ENCODE measurements at regions not wholly inside any gene's neighbourhood (a gene's known extent, or its start where the extent isn't known, plus 50 kb on each side); places are given as distances from the start of the nearest gene placed in this dataset.

DNA sequence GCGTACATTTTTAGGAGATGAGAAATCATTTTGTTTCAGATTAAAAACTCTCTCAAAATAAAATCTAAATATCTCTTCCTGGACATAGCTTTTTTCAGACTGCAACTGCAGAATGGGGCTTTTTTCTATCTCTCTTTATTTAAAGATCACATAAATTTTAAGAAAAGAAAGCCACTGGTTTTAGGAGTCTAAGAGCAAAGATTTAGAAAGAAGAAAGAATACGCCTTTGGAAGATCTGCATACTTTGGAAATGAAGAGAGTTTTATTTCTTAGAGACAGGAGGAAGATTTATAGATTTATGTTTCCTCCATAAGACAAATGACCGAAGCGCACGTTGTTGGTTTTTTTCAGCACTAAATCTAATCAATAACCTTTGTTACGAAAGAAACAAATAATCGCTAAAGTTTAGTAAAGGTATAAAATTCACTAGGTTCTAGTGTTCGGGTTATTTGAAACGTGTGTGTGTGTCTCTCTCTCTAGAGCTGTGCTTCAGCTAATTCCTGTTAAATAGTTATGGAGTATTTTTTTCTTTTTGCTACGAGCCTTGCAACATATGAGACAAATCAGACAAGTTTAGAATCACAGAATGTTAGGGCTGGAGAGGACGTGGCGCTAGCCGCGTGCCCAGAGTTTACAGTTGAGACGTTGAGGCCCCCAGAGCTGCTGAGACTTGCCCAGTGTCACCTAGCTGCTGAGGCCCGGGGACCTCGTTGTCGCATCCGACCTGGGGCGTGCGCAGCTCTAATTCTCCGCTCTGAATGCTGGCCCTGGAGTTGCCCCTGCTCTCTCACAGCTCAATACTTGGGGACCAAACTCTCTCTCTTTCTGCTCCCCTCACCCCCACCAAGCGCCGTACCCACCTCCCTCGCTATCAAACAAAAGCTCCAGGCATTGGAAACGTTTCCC is 69.9 kb downstream of the CTAGE1 start:
- H3K4me3 ChIP-seq: peak overlapping the region; percentile 78
- peak overlapping the region; percentile 94 to 98 for H3K27ac ChIP-seq
- H3K4me1 ChIP-seq (ENCODE audit: control insufficient read depth in 1 of 2, low read depth in 2 of 2): peaks cover 21 to 53% of the 10 kb centered on the region in 2 donors
- ATAC-seq (ENCODE audit: insufficient number of reproducible peaks, low FRiP score, low read depth) (peak; percentile 5), DNase-seq (ENCODE audit: low spot score) (no peak)
- H3K36me3 ChIP-seq: no peaks in the 10 kb centered on the region
- no peaks in the 10 kb centered on the region for H3K9me3 ChIP-seq
- TF ChIP-seq, protein P1, sequence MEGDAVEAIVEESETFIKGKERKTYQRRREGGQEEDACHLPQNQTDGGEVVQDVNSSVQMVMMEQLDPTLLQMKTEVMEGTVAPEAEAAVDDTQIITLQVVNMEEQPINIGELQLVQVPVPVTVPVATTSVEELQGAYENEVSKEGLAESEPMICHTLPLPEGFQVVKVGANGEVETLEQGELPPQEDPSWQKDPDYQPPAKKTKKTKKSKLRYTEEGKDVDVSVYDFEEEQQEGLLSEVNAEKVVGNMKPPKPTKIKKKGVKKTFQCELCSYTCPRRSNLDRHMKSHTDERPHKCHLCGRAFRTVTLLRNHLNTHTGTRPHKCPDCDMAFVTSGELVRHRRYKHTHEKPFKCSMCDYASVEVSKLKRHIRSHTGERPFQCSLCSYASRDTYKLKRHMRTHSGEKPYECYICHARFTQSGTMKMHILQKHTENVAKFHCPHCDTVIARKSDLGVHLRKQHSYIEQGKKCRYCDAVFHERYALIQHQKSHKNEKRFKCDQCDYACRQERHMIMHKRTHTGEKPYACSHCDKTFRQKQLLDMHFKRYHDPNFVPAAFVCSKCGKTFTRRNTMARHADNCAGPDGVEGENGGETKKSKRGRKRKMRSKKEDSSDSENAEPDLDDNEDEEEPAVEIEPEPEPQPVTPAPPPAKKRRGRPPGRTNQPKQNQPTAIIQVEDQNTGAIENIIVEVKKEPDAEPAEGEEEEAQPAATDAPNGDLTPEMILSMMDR (IDR thresholded peaks at IDR 0.05): no peak
- H3K27me3 ChIP-seq (replicated peaks; ENCODE audit: insufficient read depth): no peaks in the 10 kb centered on the region

DNA sequence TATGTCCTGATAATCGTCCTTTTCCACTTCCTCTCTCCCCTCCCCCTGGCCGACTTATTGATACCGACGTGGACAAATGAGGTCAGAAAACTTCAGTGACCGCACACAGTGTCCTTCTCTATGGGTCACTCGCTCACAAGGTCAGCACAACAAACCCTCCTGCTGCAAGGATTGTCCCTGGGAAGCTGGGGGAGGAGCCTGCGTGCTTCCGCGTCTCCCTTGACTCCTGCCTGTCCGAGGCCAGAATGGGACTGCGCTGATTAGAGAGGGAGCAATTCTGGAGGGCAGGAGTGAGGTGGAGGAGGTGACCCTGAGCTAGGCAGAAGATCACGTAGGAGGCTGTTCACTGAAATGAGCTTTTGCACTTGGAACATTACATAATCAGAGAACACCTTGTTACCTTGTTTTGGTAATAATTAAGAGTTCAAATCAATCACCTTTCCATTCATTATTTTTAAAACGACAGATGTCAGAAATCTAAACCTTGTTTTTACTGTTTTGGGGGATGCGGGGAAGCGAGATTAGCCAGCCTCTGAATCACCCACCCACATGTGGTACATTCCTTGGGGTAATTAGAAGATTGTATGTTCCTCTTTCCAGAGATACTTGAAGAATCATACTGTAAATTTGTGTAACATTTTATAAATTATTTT is 70.6 kb downstream of the CTAGE1 start:
- ATAC-seq (ENCODE audit: insufficient number of reproducible peaks, low FRiP score, low read depth) (no peak), DNase-seq (ENCODE audit: low spot score) (peak; percentile 41)
- Histone ChIP-seq H3K4me1 (ENCODE audit: control insufficient read depth in 1 of 2, low read depth in 2 of 2) (peaks cover 21 to 60% of the 10 kb centered on the region in 2 donors), H3K4me3 (peak overlapping the region; percentile 78), H3K27ac (peak overlapping the region; percentile 94 to 98), H3K36me3 (no peaks in the 10 kb centered on the region), H3K9me3 (no peaks in the 10 kb centered on the region), H3K27me3 (replicated peaks; ENCODE audit: insufficient read depth) (no peaks in the 10 kb centered on the region)
- TF ChIP-seq, protein P1 (IDR thresholded peaks at IDR 0.05): no peak

DNA sequence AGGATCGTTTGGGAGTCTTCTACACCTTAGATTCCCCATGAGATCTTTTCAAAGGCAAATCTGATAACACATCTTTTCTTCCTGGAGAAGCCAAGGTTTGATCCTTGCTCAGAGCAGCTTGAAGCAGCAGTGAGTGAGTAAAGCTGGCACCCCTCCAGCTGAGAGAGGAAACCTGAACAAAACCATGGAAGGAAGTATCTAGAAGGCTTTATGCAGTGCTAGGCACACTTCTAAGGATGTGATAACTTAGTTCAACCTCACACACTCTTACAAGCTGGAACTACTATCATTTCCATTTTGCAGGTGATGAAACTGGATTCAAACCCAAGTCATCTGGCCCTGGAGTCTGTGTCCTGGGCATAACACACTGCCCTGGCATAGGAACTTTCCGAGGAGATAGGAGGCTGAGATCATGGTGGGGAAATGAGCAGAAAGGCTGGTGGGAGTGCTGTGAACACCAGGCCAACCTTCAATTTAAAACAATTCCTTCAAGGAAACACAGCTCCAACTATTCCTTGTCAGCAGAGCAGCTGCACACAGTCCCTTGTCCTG is 71.2 kb downstream of the CTAGE1 start:
- peak overlapping the region; percentile 78 for H3K4me3 ChIP-seq
- no peaks in the 10 kb centered on the region for H3K36me3 ChIP-seq
- ATAC-seq (ENCODE audit: insufficient number of reproducible peaks, low FRiP score, low read depth) (no peak), DNase-seq (ENCODE audit: low spot score) (peak; percentile 60)
- H3K27me3 ChIP-seq (replicated peaks; ENCODE audit: insufficient read depth): no peaks in the 10 kb centered on the region
- H3K27ac ChIP-seq: peak overlapping the region; percentile 94 to 98
- TF ChIP-seq, protein P1 (IDR thresholded peaks at IDR 0.05): no peak
- no peaks in the 10 kb centered on the region for H3K9me3 ChIP-seq
- peaks cover 21 to 62% of the 10 kb centered on the region in 2 donors for H3K4me1 ChIP-seq (ENCODE audit: control insufficient read depth in 1 of 2, low read depth in 2 of 2)

DNA sequence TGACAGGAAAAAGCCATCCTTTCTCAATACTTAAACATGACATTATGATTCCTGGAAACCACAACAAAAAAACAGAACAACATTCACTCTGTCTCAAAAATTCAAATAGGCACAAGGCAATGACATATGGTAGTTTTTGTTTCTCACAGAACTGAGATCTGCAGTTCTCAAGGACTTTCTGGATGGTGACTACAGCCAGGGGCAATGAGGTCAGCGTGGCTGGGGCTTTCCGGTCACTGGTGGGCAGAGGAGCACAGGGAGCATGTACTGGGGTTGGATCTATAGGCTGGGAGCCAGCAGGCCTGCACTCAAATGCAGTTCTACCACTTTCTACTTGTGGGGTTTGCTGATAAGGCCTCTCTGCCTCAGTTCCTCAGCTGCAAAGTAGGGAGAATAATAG is 72.0 kb downstream of the CTAGE1 start:
- Histone ChIP-seq H3K27ac (peak overlapping the region; percentile 94 to 98), H3K27me3 (replicated peaks; ENCODE audit: insufficient read depth) (no peaks in the 10 kb centered on the region), H3K9me3 (no peaks in the 10 kb centered on the region), H3K4me1 (ENCODE audit: control insufficient read depth in 1 of 2, low read depth in 2 of 2) (peaks cover 21 to 60% of the 10 kb centered on the region in 2 donors), H3K4me3 (no peak overlapping the region), H3K36me3 (no peaks in the 10 kb centered on the region)
- no peak for ATAC-seq (ENCODE audit: insufficient number of reproducible peaks, low FRiP score, low read depth)
- no peak for DNase-seq (ENCODE audit: low spot score)
- TF ChIP-seq, protein P1 (IDR thresholded peaks at IDR 0.05): no peak
